Stimulated activated CD8-positive, alpha-beta memory T cell treated with anti-CD3 and anti-CD28 coated beads, Interleukin-7, amount 100 ng/mL, for 1 hour (primary cell): ENCODE measurements at regions not wholly inside any gene's neighbourhood (a gene's known extent, or its start where the extent isn't known, plus 50 kb on each side); places are given as distances from the start of the nearest gene placed in this dataset.
"Not testable (repeated sequence)": the region's sequence is repeated elsewhere in the genome, so short reads cannot be mapped to it uniquely, and the experiment has no call there.

Source experiments
- DNase-seq, 2 donors: peaks; one replicate each; pipeline ENCODE4 v3.0.0-alpha.2; 2020; ENCODE audit warnings: low read depth in 2 of 2

DNA sequence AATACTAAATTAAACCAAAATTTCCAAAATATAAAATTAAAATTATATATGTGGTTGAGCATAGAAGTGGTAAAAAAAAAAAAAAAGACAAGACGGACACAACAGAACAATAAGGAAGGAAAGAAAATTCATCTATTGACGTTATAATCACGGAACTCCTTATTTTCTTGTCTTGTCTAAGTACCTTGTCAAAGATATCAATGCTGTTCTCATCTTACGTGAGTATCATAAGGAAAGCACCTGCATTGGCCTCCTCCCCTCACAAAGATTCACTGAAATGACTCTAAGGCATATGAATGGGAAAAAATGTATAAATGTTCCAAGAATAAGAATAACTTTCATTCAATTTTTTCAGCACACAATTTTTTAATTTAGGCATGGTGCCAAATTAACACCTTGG is 135.4 kb downstream of the PPP1R3A start:
- no peak for DNase-seq

DNA sequence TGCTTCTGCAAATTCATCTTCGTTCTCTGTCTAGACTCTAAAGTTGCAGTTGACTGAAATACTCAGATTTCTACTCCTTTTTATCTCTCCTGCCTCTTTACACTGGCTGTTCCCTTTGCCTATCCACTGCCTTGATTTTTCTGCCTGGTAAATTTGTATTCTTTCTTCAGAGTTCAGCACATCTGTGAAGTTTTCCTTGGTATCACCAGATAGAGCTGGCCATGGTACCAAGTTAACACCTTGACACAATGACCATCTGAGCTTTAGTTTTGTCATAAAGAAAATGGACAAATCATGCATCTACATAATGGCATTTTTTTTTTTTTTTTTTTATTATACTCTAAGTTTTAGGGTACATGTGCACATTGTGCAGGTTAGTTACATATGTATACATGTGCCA is 143.0 kb downstream of the PPP1R3A start:
- DNase-seq, result no peak

DNA sequence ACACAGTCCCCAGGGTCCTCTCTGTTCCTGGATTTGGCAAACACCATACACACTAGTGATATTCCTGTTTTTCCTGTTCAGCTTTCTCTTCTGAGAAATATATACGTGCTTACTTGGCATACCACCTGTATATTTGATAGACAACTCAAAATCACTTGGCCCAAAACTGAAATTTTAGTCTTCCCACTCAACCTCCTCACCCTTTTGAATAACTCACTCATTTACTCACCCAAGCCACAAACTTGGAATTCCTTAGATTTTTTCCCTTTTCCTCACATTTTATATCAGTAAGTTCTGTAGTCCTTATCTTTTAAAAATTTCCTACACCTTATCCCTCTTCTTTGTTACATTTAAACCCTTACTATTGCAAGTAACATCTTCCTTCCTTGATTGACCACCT is 143.4 kb downstream of the PPP1R3A start:
- DNase-seq, result no peak

DNA sequence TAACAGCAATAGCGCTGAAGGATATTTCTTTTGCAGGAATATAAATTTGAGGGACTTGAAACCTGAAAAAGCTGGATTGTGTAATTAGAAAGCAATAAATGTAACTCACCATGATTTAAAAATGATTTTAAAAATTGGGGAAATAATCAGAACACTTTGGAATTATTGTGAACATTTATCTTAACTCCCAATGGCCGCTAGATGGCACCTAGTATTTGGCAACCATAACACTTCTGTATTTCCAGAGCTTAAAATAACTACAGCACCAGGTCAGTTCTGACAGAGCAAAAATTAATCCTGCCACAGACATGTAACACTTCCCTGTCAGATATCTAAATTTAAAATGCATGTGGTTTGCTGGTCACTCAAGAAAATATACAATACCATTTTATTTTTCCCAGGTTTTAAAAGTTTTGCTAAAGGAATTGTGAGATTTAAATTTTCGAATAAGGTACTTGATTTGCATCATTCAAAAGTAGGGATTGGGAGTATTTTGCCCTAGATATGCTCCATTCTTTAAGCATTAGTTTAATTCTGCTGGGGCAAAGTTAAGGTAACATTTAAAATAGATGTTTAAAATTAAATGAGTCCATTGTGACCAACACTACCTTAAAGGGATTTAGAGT is 144.5 kb downstream of the PPP1R3A start:
- no peak for DNase-seq

DNA sequence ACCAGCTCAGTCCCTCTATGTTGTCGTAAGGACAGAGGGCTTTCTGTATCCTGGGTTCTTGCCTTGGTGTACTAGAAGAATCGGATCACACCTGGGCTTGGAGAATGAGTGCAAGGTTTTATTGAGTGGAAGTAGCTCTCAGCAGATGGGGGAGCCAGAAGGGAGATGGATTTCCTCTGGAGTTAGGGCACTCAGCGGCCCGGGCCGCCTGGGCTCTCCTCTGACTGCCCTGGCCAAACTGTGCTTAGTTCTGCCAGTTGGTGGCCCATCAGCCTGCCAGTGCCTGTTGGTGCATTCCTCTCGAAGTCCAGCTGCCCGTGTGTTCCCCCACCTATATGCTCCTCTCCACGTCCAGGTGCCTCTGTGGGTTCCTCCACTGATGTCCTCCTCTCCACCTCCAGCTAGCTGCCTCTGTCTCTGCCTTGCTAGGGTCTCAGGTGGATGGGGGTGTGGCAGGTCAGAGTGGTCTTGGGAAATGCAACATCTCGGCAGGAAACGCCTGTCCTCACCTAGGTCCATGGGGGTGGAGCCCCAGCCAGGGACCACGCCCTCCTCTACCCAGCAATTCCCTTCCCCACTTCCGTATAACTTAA is 148.6 kb downstream of the PPP1R3A start:
- DNase-seq, result no peak

DNA sequence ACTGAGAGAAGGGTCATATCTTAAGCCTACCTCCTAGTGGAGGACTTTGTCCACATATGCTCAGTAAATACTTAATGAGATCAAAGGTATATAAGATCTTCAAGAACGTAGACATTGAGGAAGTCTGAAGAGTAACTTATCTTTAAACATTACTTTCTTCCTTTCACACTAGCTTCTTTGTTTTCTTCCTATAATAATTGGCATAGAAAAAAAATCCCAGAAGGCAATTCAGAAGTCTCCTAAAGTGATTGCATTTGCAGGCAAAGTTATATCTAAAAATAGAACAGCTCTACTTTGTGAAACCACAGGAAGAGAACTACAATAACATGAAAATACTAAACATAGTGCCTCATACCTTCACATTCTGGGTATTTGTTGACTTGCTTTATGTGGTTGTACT is 150.4 kb downstream of the PPP1R3A start:
- no peak for DNase-seq

DNA sequence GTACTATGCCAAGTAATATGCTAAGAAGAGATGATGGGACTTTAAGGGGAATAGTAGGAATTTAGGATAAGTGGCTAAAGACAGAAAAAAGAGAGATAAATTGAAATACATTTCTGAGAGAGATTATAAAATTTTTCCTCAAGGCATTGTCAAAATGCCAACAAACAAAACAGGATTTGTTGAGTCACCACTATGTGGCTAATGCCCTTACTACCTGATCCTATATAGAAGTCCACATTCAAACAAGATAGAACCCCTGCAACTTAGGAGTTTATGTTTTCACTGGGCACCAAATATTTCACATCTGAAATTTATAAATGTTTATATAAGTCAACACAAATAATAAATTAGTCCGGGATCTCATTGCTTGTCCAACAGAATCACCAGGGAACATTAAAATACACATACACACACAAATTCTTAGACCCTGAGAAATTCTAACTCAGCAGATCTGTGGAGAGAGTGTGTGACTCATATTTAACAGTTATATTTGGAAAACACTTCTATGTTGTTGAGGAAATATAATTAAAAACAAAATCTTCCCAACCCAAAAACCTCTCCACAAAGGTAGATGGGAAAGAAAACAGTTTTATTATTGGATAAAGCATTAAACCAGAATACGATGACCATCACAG is 154.3 kb downstream of the PPP1R3A start:
- DNase-seq, result no peak

DNA sequence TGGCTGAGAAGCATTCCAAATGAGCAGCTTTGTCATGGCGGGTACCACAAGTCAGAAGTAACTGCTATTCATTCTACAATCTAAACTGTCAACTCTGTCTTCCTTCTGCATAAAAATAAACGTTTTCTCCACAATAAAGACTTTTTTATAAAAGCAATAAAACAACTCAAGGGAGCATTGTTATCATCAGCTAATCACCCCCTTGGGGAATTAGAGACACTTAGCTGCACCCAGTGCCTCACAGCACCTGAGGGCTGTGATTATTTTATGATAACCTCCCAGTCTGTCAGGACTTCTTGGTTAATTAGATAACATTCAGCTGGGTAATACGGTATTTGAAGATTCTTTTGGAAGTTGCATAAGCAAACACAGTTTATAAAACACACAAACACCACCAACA is 155.6 kb downstream of the PPP1R3A start:
- no peak for DNase-seq

DNA sequence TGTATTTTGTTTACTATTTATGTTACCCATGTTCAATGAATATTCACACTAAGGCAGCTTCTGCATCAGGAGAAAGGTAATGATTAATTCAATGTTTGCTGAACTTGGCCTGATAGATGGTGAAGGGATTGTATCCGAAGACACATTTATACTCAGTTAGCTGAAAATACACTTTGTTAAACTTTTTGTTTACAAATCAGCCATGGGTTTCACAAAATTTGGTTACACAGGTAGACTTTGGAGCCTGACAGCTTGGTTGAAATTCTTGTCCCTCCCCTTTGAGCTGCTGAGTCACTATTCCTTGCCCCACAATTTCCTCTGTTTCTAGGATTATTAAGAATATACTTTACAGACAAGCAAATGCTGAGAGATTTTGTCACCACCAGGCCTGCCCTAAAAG is 162.6 kb downstream of the PPP1R3A start:
- DNase-seq, result no peak

DNA sequence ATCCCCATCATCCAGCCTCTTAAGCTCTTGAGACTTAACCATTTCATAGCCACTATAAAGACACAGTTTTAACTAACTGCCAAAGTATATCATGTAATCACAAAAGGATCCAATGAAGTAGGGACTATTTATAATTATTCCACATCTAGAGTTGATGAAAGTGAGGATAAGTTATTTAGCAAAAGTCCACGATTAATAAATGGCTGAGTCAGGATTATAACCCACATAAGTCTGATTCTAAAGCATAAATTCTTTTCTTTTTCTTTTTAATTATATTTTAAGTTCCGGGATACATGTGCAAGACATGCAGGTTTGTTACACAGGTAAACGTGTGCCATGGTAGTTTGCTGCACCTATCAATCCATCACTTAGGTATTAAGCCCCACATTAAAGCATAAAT is 166.1 kb downstream of the PPP1R3A start:
- no peak for DNase-seq

DNA sequence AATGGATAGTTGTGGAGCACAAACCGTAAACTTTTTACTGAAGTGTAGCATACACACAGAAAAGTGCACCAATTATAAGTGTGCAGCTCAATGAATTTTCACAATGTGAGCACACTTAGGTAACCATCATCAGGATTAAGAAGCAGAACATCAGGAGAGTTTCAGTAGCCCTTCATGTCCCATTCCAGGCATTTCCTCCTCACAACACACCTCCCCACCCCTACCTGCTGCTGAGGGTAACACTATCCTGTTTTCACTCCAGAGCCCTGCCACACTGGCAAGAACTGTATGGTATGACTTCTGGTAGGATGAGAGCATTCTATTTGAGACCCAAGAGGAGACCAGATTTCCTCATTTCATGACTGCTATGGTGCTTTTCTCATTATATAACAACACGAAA is 166.5 kb downstream of the PPP1R3A start:
- no peak for DNase-seq

DNA sequence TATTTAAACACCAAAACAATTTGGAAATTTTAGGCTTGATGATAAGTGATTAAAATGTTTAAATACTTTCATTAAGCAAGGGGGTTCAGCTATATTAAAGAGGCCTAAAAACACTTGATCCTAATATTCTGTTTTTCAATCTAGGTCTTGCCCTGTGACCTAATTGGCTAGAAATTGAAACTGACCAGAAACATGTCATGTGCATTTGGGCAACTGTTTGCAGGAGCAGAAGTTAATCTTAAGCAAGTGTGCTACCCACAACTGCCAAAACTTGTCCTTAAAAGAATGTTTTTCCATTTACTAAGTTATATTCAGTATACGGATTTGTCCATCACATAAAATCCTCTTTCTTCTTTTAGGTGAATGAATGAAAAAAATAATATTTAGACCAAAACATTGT is 167.3 kb downstream of the PPP1R3A start:
- DNase-seq, result no peak

DNA sequence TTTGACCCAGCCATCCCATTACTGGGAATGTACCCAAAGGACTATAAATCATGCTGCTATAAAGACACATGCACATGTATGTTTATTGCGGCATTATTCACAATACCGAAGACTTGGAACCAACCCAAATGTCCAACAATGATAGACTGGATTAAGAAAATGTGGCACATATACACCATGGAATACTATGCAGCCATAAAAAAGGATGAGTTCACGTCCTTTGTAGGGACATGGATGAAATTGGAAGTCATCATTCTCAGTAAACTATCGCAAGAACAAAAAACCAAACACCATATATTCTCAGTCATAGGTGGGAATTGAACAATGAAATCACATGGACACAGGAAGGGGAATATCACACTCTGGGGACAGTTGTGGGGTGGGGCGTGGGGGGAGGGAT is 170.4 kb downstream of the PPP1R3A start:
- not testable (repeated sequence) for DNase-seq

DNA sequence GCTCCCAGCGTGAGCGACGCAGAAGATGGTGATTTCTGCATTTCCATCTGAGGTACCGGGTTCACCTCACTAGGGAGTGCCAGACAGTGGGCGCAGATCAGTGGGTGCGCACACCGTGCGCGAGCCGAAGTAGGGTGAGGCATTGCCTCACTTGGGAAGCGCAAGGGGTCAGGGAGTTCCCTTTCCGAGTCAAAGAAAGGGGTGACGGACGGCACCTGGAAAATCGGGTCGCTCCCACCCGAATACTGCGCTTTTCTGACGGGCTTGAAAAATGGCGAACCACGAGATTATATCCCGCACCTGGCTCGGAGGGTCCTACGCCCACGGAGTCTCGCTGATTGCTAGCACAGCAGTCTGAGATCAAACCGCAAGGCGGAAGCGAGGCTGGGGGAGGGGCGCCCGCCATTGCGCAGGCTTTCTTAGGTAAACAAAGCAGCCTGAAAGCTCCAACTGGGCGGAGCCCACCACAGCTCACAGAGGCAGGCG is 175.8 kb downstream of the PPP1R3A start:
- not testable (repeated sequence) for DNase-seq

DNA sequence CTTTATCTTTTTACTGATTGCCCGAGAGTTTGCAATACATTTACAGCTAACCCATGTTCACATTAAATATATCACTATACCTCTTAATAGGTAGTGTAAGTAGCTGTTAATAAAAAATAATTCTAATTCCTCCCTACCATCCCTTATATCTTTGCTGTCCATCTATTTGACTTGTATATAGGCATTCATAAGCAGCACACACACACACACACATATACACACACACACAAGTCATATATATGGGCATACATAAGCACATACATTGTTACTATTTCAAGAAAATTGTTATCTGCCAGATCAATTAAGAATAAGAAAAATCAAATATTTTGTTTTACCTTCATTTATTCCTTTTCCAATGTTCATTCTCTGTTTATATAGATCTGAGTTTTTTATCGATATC is 176.4 kb downstream of the PPP1R3A start:
- DNase-seq, result no peak

DNA sequence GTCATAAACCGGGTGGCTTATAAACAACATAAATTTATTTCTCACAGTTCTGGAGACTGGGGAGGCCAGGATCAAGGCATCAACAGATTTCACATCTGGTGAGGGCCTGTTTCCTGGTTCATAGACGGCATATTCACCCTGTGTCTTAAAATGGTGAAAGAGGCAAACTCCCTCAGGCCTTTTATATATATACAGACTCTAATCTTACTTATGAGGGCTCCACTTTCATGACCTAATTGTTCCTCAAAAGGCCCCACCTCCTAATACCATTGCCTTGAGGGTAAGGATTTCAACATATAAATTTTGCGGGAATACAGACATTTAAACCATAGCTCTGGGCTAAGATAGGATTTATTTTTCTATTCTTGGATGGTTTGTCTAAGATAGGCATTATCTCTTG is 187.2 kb downstream of the PPP1R3A start:
- no peak for DNase-seq

DNA sequence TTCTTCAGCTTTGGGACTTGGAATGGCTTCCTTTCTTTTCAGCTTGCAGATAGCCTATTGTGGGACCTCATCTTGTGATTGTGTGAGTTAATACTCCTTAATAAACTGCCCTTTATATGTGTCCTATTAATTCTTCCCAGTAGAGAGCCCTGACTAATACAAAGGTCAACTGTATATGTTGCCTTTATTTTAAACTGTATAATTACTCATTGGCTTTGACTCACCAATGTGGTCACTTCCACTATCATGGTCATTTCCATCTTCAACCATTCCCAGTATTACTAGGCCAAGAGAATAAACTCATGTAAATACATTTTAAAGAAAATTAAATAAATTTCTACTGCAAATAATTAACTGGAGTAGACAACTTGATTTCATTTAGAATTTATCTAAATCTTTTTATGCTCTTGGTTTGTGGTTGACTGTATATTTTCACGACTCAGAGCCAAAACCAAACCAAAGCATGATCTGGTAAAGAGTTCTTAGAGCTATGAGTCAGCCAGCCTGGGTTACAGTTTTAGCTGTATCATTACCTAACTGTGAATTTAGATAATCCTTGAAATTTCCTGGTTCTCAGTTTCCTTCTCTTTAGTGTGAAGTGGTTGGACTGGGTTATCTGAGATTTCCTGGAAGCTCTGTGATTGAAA is 188.4 kb downstream of the PPP1R3A start:
- DNase-seq, result no peak

DNA sequence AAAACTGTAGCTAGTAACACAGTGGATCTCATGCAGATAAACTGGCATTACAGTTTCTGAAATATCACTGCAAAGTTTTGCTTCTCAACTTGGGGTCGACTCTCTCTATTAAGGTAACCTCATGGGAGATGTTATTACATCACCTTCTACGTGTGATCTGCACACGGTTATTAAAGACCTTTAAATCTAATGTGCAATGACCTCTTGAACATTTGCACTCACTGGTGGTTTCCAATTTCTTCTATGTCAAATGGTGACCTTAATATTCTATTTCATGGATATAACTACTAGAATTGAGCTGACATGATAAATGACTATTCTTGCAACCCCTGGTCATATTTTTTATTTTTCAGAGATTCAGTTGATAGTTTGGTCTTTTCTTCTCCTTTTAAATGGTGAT is 191.3 kb downstream of the PPP1R3A start:
- DNase-seq, result no peak

DNA sequence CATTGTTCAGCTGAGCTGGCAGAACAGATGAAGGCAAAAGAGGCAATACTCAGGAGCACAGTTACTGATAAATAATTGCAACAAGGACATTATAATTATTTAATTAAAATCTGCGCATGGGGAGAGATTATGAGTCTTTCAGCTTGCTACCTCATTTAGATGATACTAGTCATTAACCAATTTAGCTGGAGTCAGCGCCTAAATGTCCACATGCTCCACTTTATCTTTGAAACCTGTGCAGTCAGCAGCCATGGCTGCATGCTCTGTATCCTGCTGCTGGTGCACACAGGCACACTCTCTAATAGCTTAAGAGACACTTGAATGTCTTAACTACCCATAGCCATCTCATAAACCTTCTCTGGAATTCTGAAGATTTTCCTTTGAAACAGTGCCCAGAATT is 196.8 kb downstream of the PPP1R3A start:
- no peak for DNase-seq

DNA sequence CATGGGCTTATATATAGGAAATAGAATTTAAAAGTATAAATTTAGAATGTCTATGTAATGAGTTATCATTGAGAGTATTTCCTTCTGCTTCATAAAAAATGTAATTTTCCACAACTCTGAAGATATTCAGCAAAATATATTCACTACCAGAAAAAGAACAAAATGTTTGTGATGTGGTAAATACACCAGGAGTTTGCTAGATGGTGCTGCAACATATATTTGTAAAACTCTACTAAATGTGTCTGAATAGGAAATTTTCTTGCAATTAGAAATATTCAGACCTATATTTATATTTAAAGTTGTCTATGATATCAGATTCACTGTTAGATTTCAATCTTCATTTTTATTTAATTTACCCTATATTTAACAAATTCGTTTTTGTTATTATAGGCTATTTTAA is 201.1 kb downstream of the PPP1R3A start:
- no peak for DNase-seq

DNA sequence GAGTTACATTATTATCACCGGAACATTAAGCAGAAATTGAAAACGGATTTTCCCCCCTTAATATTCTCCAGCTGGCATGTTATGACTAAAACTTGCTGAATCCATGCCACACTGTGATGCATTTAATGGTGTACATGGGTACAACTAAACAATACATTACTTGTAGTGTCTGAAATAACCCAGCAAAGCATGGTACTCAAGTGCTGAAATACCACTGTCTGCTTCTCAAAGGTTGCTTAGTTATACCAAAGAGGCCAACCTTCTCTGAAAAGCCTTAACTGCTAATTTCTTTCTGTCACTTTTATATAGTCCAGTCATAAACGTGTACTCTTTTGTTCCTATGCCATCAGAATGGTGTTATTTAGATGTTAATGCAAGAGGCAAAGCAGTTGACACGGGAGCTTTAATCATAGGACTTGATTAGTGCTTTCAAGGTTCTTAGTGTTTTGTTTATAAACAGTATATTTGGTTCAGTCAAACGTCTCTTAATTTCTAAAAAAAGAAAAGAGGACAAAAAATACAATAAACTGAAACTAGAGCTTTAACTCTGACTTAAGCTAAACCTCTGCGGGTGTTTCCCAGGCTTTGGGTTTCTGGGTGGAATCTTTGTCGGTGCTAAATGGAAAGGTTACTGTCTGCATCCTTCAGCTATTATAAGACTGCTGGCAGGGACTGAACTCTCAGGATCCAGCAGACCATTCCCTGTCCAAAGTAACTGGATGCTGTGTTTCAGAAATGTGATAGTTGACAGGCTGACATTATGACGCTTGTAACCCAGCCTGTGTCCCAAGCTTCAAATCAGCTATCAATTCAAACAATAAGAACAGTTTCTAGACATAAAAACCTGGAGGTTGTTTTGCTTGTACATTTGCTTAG is 202.6 kb downstream of the PPP1R3A start:
- no peak for DNase-seq

DNA sequence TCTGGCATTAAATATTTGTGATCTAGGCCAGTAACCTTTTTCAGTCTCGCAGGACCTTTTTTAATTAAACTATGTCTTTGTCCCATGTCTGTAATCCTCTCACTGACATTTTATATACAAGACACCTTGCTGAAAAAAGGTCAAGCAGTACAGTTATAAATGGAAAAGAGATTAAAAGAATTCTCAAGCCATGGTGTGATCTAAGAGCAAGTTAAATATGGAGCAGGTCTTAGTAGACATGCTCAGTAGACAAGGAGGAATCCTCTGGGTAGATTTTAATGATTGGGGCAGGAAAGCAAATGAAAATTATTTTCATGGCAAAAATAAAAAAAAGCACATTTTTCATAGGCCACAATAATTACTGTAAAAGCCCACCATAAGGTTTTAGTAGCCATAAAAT is 203.5 kb downstream of the PPP1R3A start:
- DNase-seq, result no peak
